GM12878 (cell line): ENCODE measurements at regions not wholly inside any gene's neighbourhood (a gene's known extent, or its start where the extent isn't known, plus 50 kb on each side); places are given as distances from the start of the nearest gene placed in this dataset.

Experiments used
- ATAC-seq: fragments of 200-7000 bp; cut with Tn5 transposase; 3 replicates; pipeline ENCODE4 v1.9.1; 2020; ENCODE audit warnings: mild to moderate bottlenecking, moderate library complexity
- BruUV-seq: library from RNA; stranded (reverse); fragments of 400-500 nt; replicated peaks from 2 replicates; lab custom pipeline; 2021; lab: Mats Ljungman, UMichigan
- CTCF ChIA-PET: fragments of 300-600 bp; sonication (Branson Sonifier 250); formaldehyde crosslinking; extraction: SDS; loops from one replicate; lab custom pipeline; 2021; ENCODE audit warnings: inconsistent platforms; lab: Yijun Ruan, JAX
- POLR2A ChIA-PET: fragments of 350-600 bp; formaldehyde crosslinking; extraction: SDS; loops from one replicate; lab custom pipeline; 2021; ENCODE audit warnings: inconsistent platforms; lab: Charles Lee
- RAD21 ChIA-PET: fragments of 300-600 bp; sonication (Branson Sonifier 250); formaldehyde crosslinking; loops from one replicate; lab custom pipeline; 2023; ENCODE audit warnings: antibody characterized with exemption; ENCODE audit not compliant: unreplicated experiment; lab: Charles Lee
- SMC1A ChIA-PET: fragments of 300-600 bp; sonication (Branson Sonifier 250); formaldehyde crosslinking; loops from one replicate; lab custom pipeline; 2023; ENCODE audit not compliant: unreplicated experiment, uncharacterized antibody; lab: Charles Lee
- DNase-seq: peaks from one replicate; pipeline ENCODE4 v3.0.0-alpha.2; 2011; ENCODE audit warnings: low read depth, low spot score
- FAIRE-seq: peaks from 3 replicates; lab custom pipeline; 2011; peaks lifted over from hg19 to GRCh38; lab: Jason Lieb, UNC
- H2AFZ ChIP-seq: 2 replicates; pipeline ENCODE4 v1.6.0; 2011; ENCODE audit warnings: low read depth, low read length, control low read depth; ENCODE audit not compliant: control insufficient read depth
- H3K27ac ChIP-seq: 2 replicates; pipeline ENCODE4 v1.5.1; 2011; ENCODE audit warnings: control low read depth; ENCODE audit not compliant: control insufficient read depth, insufficient read depth
- H3K27me3 ChIP-seq, 2 experiments: replicated peaks in 1 of 2; 2 replicates each; pipeline versions ENCODE4 v1.6.0 to v1.6.1; 2011; ENCODE audit warnings: low read length in 1 of 2; ENCODE audit not compliant: control insufficient read depth in 2 of 2, insufficient read depth in 2 of 2
- H3K36me3 ChIP-seq, 2 experiments: 2 replicates each; pipeline ENCODE4 v1.5.1; 2011; ENCODE audit warnings: low read length in 1 of 2; ENCODE audit not compliant: control insufficient read depth in 2 of 2, insufficient read depth in 2 of 2
- H3K4me1 ChIP-seq: 2 replicates; pipeline ENCODE4 v1.6.1; 2011; ENCODE audit warnings: mild to moderate bottlenecking, low read length, moderate library complexity, mixed read lengths; ENCODE audit not compliant: control insufficient read depth, insufficient read depth
- H3K4me2 ChIP-seq: 2 replicates; pipeline ENCODE4 v1.6.0; 2011; ENCODE audit warnings: control low read depth; ENCODE audit not compliant: control insufficient read depth, insufficient read depth
- H3K4me3 ChIP-seq: fragments of 200-600 bp; sonication (generic); 2 replicates; pipeline ENCODE4 v1.5.1; 2016
- H3K79me2 ChIP-seq: 2 replicates; pipeline ENCODE4 v1.6.0; 2011; ENCODE audit warnings: low read length; ENCODE audit not compliant: control insufficient read depth, insufficient read depth
- H3K9ac ChIP-seq: 2 replicates; pipeline ENCODE4 v1.8.0; 2011; ENCODE audit warnings: low read length, control low read depth, mixed read lengths; ENCODE audit not compliant: control insufficient read depth, insufficient read depth
- H3K9me3 ChIP-seq: replicated peaks from 3 replicates; pipeline ENCODE4 v1.5.1; 2011; ENCODE audit warnings: mild to moderate bottlenecking, low read length; ENCODE audit not compliant: control insufficient read depth, insufficient read depth
- H4K20me1 ChIP-seq: 2 replicates; pipeline ENCODE4 v1.6.0; 2011; ENCODE audit not compliant: control insufficient read depth, insufficient read depth
- ATF2 ChIP-seq: IDR thresholded peaks from 2 replicates; pipeline ENCODE4 v1.6.1; 2012; ENCODE audit warnings: low read length, inconsistent platforms
- BACH1 ChIP-seq: fragments of 450-650 bp; IDR thresholded peaks from 2 replicates; pipeline ENCODE4 v1.6.1; 2017; ENCODE audit warnings: mild to moderate bottlenecking, borderline replicate concordance
- CUX1 ChIP-seq: IDR thresholded peaks from 2 replicates; pipeline ENCODE4 v1.6.1; 2012; ENCODE audit warnings: improper control_type of control experiment, low read depth, low read length; ENCODE audit not compliant: insufficient replicate concordance
- FOXK2 ChIP-seq: fragments of 450-650 bp; IDR thresholded peaks from 2 replicates; pipeline ENCODE4 v1.6.1; 2017; ENCODE audit warnings: mild to moderate bottlenecking, moderate library complexity
- HDAC2 ChIP-seq: fragments of 200-600 bp; sonication (generic); IDR thresholded peaks from 2 replicates; pipeline ENCODE4 v1.6.1; 2017
- IKZF1 ChIP-seq: fragments of 450-650 bp; conservative IDR thresholded peaks from 2 replicates; pipeline ENCODE4 v1.6.1; 2017; ENCODE audit warnings: antibody characterized with exemption, mild to moderate bottlenecking
- KLF5 ChIP-seq: fragments of 450-650 bp; IDR thresholded peaks from 2 replicates; pipeline ENCODE4 v1.6.1; 2014; ENCODE audit warnings: mild to moderate bottlenecking; ENCODE audit not compliant: partially characterized antibody
- NFYA ChIP-seq: IDR thresholded peaks from 2 replicates; pipeline ENCODE4 v1.6.1; 2011; ENCODE audit warnings: low read depth, mild to moderate bottlenecking, low read length, improper control_type of control experiment, borderline replicate concordance
- NR2C1 ChIP-seq: fragments of 450-650 bp; IDR thresholded peaks from 2 replicates; pipeline ENCODE4 v1.6.1; 2017; ENCODE audit warnings: antibody characterized with exemption, mild to moderate bottlenecking, moderate library complexity
- PAX5 ChIP-seq: IDR thresholded peaks from 2 replicates; pipeline ENCODE4 v1.6.1; 2011; ENCODE audit warnings: low read depth, low read length, borderline replicate concordance
- SIN3A ChIP-seq: IDR thresholded peaks from 2 replicates; pipeline ENCODE4 v1.6.1; 2012; ENCODE audit warnings: low read depth, low read length, improper control_type of control experiment
- SRF ChIP-seq, 2 experiments: IDR thresholded peaks; 2 replicates each; pipeline ENCODE4 v1.6.1; 2011; ENCODE audit warnings: low read depth in 2 of 2, low read length in 2 of 2, mild to moderate bottlenecking in 1 of 2, moderate library complexity in 1 of 2
- STAT3 ChIP-seq: IDR thresholded peaks from 2 replicates; pipeline ENCODE4 v1.6.1; 2011; ENCODE audit warnings: low read depth, low read length, improper control_type of control experiment
- TCF12 ChIP-seq: IDR thresholded peaks from 2 replicates; pipeline ENCODE4 v1.6.1; 2011; ENCODE audit warnings: low read depth, mild to moderate bottlenecking, low read length
- USF1 ChIP-seq: IDR thresholded peaks from 2 replicates; pipeline ENCODE4 v1.6.1; 2011; ENCODE audit warnings: borderline replicate concordance, low read depth, mild to moderate bottlenecking, moderate library complexity, mixed read lengths, low read length; ENCODE audit not compliant: insufficient read depth; ENCODE audit errors: extremely low read length
- WRNIP1 ChIP-seq: IDR thresholded peaks from 2 replicates; pipeline ENCODE4 v1.6.1; 2011; ENCODE audit warnings: low read depth, low read length, improper control_type of control experiment, borderline replicate concordance
- YBX1 ChIP-seq: fragments of 450-650 bp; IDR thresholded peaks from 2 replicates; pipeline ENCODE4 v1.6.1; 2016; ENCODE audit warnings: antibody characterized with exemption
- WGBS: methylation state at CpG from one replicate; pipeline ENCODE4 v1.1.6; 2016; ENCODE audit warnings: low lambda C conversion rate; ENCODE audit not compliant: insufficient replicate concordance, insufficient coverage; ENCODE audit errors: missing lambda C conversion rate; 5-methylcytosine and 5-hydroxymethylcytosine counted together
- in situ Hi-C: fragments of 300-500 bp; cut with MboI; formaldehyde crosslinking; loops from 9 replicates; pipeline ENCODE4 v1.14.3; 2018; ENCODE audit warnings: mixed read lengths
- intact Hi-C: fragments of 100-400 bp; cut with micrococcal nuclease; formaldehyde crosslinking; loops from one replicate; pipeline ENCODE4 v1.14.2; 2022; ENCODE audit not compliant: unreplicated experiment

GRCh38 chr12:58529897-58530741 is 390.2 kb downstream of the LRIG3 start (continued):
- TF ChIP-seq NFYA, result no peak
- TF ChIP-seq FOXK2, result no peak
- TF ChIP-seq SRF (IDR thresholded peaks at IDR 0.05; ENCODE audit: low read depth in 2 of 2, low read length in 2 of 2), result no peak
- no peak for TF ChIP-seq KLF5

- Histone ChIP-seq H3K79me2 (no peaks in the 10 kb centered on the region), H3K4me2 (no peak overlapping the region), H2AFZ (no peak overlapping the region), H3K27ac (no peak overlapping the region), H3K27me3 (no peaks in the 10 kb centered on the region), H3K4me3 (no peak overlapping the region), H3K4me1 (no peaks in the 10 kb centered on the region), H4K20me1 (no peaks in the 10 kb centered on the region), H3K9ac (no peak overlapping the region), H3K36me3 (no peaks in the 10 kb centered on the region), H3K9me3 (no peaks in the 10 kb centered on the region)
- SMC1A ChIA-PET, result no interaction called here
- RAD21 ChIA-PET, result no interaction called here
- FAIRE-seq, result no peak
- no peak for ATAC-seq
- BruUV-seq, result no TSS peak
- WGBS, result 0% methylated on average over 2 of the region's 2 CpGs
- in situ Hi-C loops (no loop called here), intact Hi-C loops (no loop called here)
- CTCF ChIA-PET, result interaction anchor here (0.9 kb wide), 1 partner anchor 10 kb away, joined by 3 read pairs; no protein-coding TSS in a partner anchor
- POLR2A ChIA-PET, result no interaction called here
- no peak for DNase-seq
- TF ChIP-seq SIN3A (no peak), STAT3 (no peak), USF1 (no peak), HDAC2 (no peak), IKZF1 (no peak), NR2C1 (no peak), BACH1 (no peak), ATF2 (no peak), WRNIP1 (no peak), YBX1 (no peak), PAX5 (no peak), CUX1 (no peak), TCF12 (no peak), KLF5 (no peak)
These were observed 389.6 kb downstream of the LRIG3 start for GRCh38 chr12:58530742-58531062.
